ENCODE measurements at regions not wholly inside any gene's neighbourhood (a gene's known extent, or its start where the extent isn't known, plus 50 kb on each side); places are given as distances from the start of the nearest gene placed in this dataset.

DNA sequence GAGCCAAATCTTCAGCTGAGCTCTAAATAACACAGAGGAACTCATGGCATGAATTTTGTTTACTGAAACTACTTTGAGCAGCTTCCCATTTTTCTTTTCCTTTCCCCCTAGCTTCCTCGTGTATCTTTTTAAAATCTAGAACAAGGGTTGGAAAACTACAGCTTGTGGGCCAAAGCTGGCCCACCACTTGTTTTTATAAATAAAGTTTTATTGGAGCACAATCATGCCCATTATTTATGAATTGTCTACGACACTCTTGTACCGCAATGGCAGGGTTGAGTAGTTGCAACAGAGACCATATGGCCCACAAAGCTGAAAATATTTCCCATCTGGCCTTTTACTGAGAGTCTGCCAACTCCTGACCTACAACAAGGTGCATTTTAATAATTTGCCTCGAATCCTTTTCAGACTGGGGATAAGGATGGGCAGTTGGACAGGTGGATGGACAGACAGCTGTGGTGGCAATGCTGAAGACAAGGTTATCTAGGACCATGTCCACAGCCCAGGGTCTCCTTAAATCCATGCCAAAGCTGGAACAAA, 87.7 kb downstream of the RMI2 start:
- no peaks in the 10 kb centered on the region for H3K9me3 ChIP-seq
- TF ChIP-seq, protein P1, sequence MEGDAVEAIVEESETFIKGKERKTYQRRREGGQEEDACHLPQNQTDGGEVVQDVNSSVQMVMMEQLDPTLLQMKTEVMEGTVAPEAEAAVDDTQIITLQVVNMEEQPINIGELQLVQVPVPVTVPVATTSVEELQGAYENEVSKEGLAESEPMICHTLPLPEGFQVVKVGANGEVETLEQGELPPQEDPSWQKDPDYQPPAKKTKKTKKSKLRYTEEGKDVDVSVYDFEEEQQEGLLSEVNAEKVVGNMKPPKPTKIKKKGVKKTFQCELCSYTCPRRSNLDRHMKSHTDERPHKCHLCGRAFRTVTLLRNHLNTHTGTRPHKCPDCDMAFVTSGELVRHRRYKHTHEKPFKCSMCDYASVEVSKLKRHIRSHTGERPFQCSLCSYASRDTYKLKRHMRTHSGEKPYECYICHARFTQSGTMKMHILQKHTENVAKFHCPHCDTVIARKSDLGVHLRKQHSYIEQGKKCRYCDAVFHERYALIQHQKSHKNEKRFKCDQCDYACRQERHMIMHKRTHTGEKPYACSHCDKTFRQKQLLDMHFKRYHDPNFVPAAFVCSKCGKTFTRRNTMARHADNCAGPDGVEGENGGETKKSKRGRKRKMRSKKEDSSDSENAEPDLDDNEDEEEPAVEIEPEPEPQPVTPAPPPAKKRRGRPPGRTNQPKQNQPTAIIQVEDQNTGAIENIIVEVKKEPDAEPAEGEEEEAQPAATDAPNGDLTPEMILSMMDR (IDR thresholded peaks at IDR 0.05), result no peak
- no peaks in the 10 kb centered on the region for H3K36me3 ChIP-seq
- peaks cover 7 to 9% of the 10 kb centered on the region in 2 experiments for H3K4me1 ChIP-seq (ENCODE audit: control insufficient read depth in 1 of 2, insufficient read depth in 1 of 2, low read depth in 1 of 2, low read length in 1 of 2)
- H3K27ac ChIP-seq, result no peak overlapping the region
- H3K27me3 ChIP-seq, result no peaks in the 10 kb centered on the region
- no peak overlapping the region for H3K4me3 ChIP-seq (ENCODE audit: low read depth in 1 of 2, low read length in 1 of 2)

DNA sequence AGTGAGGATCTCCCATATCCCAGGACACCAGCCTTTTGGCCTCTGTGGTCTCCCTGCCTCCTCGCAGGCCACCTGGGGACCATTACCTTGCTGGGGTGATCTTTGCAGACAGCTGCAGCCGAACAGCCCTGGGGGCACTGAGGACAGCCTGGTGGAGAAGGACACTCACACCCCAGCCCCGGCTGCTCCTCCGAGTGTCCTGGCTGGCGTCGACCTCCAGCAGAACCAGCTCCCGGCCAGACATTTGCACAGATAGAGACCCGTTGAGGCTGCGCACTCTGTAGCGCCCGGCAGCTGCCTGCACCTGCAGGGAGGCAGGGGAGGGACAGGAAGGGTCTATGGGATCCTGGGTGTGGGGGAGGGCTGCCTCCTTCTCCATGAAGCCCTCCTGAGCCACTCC, 90.3 kb downstream of the RMI2 start:
- TF ChIP-seq, protein P1 (IDR thresholded peaks at IDR 0.05), result no peak
- peaks cover 7% of the 10 kb centered on the region for H3K9me3 ChIP-seq
- H3K27me3 ChIP-seq, result no peaks in the 10 kb centered on the region
- H3K4me1 ChIP-seq (ENCODE audit: control insufficient read depth in 1 of 2, insufficient read depth in 1 of 2, low read depth in 1 of 2, low read length in 1 of 2), result no peaks in the 10 kb centered on the region
- no peak overlapping the region for H3K27ac ChIP-seq
- no peak overlapping the region for H3K4me3 ChIP-seq (ENCODE audit: low read depth in 1 of 2, low read length in 1 of 2)
- H3K36me3 ChIP-seq, result no peaks in the 10 kb centered on the region

DNA sequence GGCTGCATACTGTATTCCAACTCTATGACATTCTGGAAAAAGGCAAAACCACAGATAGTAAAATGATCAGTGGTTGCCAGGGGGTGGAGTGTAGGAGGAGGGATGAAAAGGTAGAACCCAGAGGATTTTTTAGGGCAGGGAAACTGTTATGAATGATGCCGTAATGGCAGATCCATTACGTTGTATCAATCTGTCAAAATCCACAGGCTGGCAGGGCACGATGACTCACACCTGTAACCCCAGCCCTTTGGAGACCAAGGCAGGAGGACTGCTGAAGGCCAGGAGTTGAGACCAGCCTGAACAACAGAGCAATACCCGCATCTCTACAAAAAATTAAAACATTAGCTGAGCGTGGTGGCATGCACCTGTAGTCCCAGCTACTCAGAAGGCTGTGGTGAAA, 91.8 kb downstream of the RMI2 start:
- Histone ChIP-seq H3K4me3 (ENCODE audit: low read depth in 1 of 2, low read length in 1 of 2) (no peak overlapping the region), H3K4me1 (ENCODE audit: control insufficient read depth in 1 of 2, insufficient read depth in 1 of 2, low read depth in 1 of 2, low read length in 1 of 2) (no peaks in the 10 kb centered on the region), H3K27me3 (no peaks in the 10 kb centered on the region), H3K9me3 (peaks cover 7% of the 10 kb centered on the region), H3K27ac (no peak overlapping the region), H3K36me3 (no peaks in the 10 kb centered on the region)
- TF ChIP-seq, protein P1 (IDR thresholded peaks at IDR 0.05), result no peak

DNA sequence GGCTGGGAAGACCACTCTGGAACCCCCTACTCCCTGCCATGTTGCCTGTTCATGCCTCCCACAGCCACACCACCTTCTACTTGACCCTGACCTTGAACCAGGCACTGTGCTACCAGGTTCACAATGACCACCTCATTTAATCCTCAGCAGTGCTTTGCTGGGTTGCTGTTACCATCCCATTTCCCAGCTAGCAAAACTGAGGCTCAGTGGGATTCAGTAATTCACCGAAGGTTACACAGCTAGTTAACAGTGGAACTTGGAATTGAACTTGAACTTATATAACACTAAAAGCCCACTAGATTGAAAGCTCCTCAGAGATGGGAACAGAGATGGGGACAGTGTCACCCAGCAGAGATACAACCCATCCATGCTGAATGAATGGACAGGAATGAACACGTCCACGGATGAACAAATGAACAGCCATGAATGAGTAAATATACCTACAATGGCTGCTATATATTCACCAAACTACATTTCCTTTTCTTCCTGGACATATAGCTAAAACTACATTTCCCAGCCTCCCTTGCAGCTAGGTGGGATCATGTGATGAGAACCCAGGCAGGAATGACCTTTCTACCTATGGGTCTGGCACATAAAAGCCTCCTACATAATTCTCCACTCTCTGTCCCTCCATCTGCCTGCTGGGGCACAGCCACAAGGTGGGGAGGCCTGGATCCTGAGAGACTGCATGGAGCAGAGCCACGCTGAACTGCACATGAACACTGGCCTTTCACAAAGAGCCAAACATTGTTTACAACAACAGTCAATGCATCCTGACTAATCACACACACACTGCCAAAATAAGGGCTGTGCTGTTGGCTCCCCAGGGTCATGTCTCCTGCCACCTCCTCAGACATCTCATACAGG, 94.8 kb downstream of the RMI2 start:
- Histone ChIP-seq H3K27ac (no peak overlapping the region), H3K36me3 (no peaks in the 10 kb centered on the region), H3K4me3 (ENCODE audit: low read depth in 1 of 2, low read length in 1 of 2) (no peak overlapping the region), H3K9me3 (peaks cover 7% of the 10 kb centered on the region), H3K27me3 (no peaks in the 10 kb centered on the region), H3K4me1 (ENCODE audit: control insufficient read depth in 1 of 2, insufficient read depth in 1 of 2, low read depth in 1 of 2, low read length in 1 of 2) (no peaks in the 10 kb centered on the region)
- TF ChIP-seq, protein P1 (IDR thresholded peaks at IDR 0.05), result no peak

DNA sequence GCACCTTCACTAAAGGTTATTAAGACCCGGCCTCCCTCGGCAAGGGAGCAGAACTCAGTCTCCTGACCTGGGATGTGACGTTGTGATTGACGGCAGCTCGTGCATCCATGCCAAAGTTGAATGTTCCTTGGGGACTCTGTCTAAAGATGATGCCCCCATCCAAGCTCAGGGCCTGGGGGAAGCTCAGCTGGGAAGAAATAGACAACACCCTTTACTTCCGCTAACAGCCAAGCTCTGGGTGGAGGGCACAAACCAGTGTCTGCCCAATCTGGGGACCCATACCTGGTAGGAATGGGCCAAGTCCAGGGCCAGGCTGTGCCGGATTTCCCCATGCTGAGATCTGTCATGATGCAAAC, 95.4 kb downstream of the RMI2 start:
- H3K4me1 ChIP-seq (ENCODE audit: control insufficient read depth in 1 of 2, insufficient read depth in 1 of 2, low read depth in 1 of 2, low read length in 1 of 2), result no peaks in the 10 kb centered on the region
- no peak overlapping the region for H3K27ac ChIP-seq
- TF ChIP-seq, protein P1 (IDR thresholded peaks at IDR 0.05), result no peak
- no peaks in the 10 kb centered on the region for H3K36me3 ChIP-seq
- peaks cover 7% of the 10 kb centered on the region for H3K9me3 ChIP-seq
- H3K4me3 ChIP-seq (ENCODE audit: low read depth in 1 of 2, low read length in 1 of 2), result no peak overlapping the region
- no peaks in the 10 kb centered on the region for H3K27me3 ChIP-seq
